LNCaP clone FGC (cell line): ENCODE measurements at regions not wholly inside any gene's neighbourhood (a gene's known extent, or its start where the extent isn't known, plus 50 kb on each side); places are given as distances from the start of the nearest gene placed in this dataset.

Source experiments
- DNase-seq: peaks from one replicate; pipeline ENCODE4 v3.0.0-alpha.2; 2011; ENCODE audit warnings: low read depth
- H3K4me3 ChIP-seq: 2 replicates; pipeline ENCODE4 v1.5.1; 2011; ENCODE audit warnings: mild to moderate bottlenecking, low read depth, low read length, control low read depth
- CTCF ChIP-seq: IDR thresholded peaks from 2 replicates; pipeline ENCODE4 v1.5.1; 2012; ENCODE audit warnings: mild to moderate bottlenecking; ENCODE audit not compliant: control insufficient read depth, insufficient read depth; ENCODE audit errors: extremely low read depth

DNA sequence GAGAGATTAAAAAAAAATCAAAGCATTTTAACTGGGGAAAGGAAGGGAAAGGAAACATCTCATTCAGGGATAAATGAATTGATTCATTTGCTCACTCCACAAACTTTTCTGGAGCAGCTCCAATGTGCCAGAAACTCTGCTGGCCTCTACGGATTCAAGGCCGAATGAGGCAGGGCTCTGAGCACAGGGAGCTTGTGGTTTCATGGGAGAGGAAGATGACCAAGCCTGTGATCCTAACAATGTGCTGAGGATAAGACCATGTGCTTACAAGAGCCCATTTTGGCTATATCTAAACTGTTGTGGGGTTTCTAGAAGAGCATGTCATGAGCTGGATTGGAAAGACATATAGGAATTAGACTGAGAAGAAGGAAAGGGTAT, 137.5 kb downstream of the ZNF674 start:
- no peak overlapping the region for H3K4me3 ChIP-seq
- no peak for TF ChIP-seq CTCF
- DNase-seq, result no peak

- no peak for DNase-seq
- H3K4me3 ChIP-seq, result no peak overlapping the region
- TF ChIP-seq CTCF, result no peak
Measured at GRCh38 chrX:46407036-46407752, 138.0 kb downstream of the ZNF674 start.

- no peak overlapping the region for H3K4me3 ChIP-seq
- DNase-seq, result no peak
- no peak for TF ChIP-seq CTCF
Measured at GRCh38 chrX:46404774-46405173, 140.4 kb downstream of the ZNF674 start.

DNA sequence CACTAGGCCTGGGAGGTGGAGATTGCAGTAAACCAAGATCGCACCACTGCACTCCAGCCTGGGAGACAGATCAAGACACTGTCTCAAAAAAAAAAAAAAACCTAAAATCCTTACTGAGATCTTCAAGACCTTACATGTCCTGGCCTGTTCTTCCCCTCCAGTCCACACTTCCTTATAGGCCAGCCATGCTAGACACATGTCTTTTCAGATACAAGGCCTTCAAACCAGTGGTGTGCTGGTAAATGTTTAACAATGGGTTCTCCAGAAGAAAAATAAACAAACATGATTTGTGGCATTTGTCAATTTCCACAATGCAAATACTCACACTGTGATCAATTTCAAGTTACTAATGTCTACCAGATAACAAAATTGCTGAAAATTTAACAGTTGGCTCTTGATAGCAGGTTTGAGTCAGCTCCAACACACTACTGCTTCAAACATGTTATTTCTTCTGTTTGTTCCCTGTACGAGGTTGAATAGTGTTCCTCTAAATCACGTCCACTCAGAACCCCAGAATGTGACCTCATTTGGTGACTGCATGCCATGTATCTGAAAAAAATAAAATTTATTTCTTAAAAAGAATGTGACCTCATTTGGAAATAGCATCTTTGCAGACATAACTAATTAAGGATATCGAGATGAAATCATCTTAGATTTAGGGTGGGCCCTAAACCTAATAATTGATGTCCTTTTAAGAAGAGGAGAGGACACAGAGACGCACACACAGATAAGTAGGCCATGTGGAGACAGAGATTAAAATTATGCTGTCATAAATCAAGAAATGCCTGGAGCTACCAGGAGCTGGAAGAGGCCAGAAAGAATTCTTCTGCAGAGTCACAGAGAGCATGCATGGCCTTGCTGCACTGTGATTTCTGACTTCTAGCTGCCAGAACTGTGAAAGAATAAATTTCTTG, 144.4 kb downstream of the ZNF674 start:
- no peak for TF ChIP-seq CTCF
- no peak overlapping the region for H3K4me3 ChIP-seq
- DNase-seq, result no peak

DNA sequence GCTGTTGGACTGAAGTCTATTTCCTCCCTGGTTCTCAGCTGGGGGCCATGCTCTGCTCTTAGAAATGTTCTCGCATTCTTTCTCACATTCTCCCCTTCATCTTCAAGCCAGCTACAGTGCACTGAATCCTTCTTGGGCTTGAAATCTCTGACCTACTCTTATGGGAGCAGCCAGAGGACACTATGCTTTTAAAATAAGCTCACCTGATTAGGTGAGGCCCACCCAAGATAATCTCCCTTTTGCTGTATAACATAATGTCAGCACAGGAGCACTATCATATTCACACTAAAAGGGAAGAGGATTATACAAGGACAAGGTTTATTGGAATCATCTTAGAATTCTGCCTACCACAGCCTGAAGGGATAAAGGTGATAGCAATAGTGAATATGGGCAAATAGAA, 146.3 kb downstream of the ZNF674 start:
- TF ChIP-seq CTCF, result no peak
- no peak for DNase-seq
- H3K4me3 ChIP-seq, result no peak overlapping the region

GRCh38 chrX:46398126-46398525, 147.1 kb downstream of the ZNF674 start:
- DNase-seq, result no peak
- no peak overlapping the region for H3K4me3 ChIP-seq
- no peak for TF ChIP-seq CTCF

DNA sequence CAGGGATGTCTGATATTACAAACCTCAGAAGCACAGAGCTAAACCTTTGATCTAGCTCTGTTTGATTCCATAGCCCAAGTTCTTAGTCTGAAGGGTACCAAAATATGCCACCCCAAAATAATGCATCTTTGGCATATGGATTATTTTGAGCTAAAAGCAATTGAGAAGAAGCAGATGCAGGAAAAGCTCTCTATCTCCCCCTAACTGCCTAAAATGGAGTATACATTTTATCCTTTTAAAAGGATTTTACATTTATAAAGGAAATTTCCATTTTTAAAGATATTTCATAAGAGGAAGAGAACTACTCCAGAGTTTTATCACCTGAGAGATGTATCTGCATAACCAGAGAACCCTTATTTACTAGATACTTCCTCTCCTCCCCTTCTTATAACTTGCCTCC, 158.7 kb downstream of the ZNF674 start:
- no peak overlapping the region for H3K4me3 ChIP-seq
- DNase-seq, result no peak
- no peak for TF ChIP-seq CTCF
